ENCODE measurements at regions not wholly inside any gene's neighbourhood (a gene's known extent, or its start where the extent isn't known, plus 50 kb on each side); places are given as distances from the start of the nearest gene placed in this dataset.

DNA sequence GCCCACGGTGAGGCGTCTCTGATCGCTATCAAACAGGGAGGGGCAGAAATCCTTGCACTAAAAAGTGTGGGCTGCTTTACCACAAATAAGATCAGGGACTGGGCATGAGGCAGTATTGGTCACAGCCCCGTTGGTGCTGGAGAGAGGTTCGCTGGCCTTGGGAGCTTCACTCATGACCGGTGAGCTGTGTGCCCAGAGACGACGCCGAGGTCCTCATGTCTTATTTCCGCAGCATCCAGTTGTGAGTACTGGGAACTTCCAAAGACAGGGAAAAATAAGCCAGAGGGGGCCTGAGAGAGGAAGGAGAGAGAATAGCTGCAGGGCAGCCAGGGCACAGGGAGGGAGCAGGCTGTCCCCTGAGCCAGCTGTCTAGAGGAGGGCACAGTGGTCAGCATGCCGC lies 154.2 kb upstream of the PRKCQ start:
- TF ChIP-seq, protein P1, sequence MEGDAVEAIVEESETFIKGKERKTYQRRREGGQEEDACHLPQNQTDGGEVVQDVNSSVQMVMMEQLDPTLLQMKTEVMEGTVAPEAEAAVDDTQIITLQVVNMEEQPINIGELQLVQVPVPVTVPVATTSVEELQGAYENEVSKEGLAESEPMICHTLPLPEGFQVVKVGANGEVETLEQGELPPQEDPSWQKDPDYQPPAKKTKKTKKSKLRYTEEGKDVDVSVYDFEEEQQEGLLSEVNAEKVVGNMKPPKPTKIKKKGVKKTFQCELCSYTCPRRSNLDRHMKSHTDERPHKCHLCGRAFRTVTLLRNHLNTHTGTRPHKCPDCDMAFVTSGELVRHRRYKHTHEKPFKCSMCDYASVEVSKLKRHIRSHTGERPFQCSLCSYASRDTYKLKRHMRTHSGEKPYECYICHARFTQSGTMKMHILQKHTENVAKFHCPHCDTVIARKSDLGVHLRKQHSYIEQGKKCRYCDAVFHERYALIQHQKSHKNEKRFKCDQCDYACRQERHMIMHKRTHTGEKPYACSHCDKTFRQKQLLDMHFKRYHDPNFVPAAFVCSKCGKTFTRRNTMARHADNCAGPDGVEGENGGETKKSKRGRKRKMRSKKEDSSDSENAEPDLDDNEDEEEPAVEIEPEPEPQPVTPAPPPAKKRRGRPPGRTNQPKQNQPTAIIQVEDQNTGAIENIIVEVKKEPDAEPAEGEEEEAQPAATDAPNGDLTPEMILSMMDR (IDR thresholded peaks at IDR 0.05; ENCODE audit: borderline replicate concordance, insufficient read depth, low read depth, low read length) = no peak
- no peak overlapping the region for H3K4me3 ChIP-seq (ENCODE audit: low read depth, low read length)

DNA sequence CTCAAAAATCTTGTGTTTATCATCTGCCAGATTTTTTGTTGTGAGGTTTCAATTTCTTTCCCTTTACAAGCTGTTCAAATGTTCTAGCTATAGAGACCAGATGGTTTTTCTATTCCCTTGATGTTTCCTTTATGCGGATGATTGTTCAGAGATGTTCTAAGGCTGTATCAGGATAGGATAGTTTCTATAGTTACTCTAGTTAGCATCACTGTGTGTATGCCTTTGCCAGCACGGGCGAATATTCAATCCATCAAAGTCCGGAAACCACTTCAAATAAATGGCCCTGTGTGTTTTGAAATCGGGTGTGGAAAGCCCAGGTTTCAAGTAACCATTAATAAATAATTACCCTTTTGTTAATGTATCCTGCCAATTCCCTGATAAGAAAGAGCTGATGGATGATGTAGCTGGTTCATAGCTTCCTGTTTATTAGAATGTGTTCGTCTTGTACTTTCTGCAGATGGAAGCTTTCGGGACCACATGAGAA lies 149.8 kb upstream of the PRKCQ start:
- TF ChIP-seq, protein P1 (IDR thresholded peaks at IDR 0.05; ENCODE audit: borderline replicate concordance, insufficient read depth, low read depth, low read length) = no peak
- no peak overlapping the region for H3K4me3 ChIP-seq (ENCODE audit: low read depth, low read length)

DNA sequence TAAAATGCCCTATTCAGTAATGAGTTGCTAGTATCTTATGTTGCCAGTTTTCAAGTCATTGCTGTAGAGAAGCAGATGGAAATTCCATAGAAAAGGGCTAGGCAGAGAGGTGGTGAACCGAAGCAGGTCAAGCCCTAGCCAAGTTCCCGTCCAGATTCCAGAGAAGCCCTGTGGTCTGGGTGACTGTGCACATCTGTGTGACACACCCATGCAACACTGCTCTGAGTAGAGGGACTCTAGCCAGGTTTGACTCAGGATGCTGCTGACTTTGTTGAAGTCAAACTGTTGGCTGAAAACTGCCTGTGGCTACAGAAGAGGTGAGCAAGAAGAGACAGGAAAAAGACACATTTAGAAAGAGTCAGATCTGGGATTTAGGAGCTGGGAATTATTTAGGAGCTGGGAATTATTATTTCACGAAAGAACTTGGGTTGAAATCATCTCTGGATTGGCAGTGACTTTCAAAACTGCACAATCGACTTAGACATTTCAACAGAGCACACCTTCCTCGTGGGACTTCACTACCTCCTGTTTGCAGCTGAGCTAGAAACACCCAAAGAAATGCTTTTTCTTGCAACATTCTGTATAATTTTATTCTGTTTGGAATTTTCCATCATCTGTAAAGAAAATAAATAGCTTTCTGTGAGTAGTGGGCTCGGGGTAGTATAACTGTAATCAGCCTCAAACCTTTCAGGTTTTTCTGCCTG lies 149.1 kb upstream of the PRKCQ start:
- TF ChIP-seq, protein P1 (IDR thresholded peaks at IDR 0.05; ENCODE audit: borderline replicate concordance, insufficient read depth, low read depth, low read length) = no peak
- H3K4me3 ChIP-seq (ENCODE audit: low read depth, low read length) = no peak overlapping the region

DNA sequence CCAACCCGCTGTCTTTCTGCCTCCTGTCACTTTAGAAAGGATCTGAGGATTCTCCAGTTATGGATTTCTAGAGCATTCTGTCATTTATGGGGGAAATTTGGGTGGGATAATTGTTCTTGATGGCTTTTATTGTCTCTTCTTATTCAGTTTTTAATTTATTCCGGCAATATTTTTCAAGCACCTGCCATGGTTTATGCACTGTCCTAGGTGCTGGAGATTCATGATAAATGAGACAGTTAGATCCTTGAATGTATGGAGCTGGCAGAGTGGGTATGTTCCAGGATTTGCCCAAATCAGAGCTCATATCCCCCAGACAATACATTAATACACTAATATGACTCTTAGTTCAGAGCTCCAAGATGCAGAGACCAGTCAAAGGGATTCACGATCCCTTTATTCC lies 146.8 kb upstream of the PRKCQ start:
- H3K4me3 ChIP-seq (ENCODE audit: low read depth, low read length) = no peak overlapping the region
- TF ChIP-seq, protein P1 (IDR thresholded peaks at IDR 0.05; ENCODE audit: borderline replicate concordance, insufficient read depth, low read depth, low read length) = no peak

DNA sequence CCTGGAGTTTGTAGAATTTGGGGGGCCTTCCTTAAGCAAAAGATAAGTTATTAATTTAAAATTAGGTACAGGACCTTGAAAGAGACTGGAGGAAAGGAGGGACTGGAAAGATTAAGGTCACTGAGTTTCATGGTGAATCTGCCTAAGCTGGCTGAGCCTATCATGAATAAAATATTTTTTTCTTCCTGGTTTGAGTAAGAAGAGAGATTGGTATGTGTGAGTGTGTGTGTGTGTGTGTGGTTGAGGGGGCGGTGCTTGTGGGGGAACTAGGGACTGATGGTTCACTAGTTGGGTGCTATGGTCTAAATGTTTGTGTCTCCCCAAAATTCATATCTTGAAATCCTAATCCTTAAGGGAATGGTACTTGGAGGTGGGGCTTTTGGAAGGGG lies 142.5 kb upstream of the PRKCQ start:
- no peak overlapping the region for H3K4me3 ChIP-seq (ENCODE audit: low read depth, low read length)
- TF ChIP-seq, protein P1 (IDR thresholded peaks at IDR 0.05; ENCODE audit: borderline replicate concordance, insufficient read depth, low read depth, low read length) = no peak

DNA sequence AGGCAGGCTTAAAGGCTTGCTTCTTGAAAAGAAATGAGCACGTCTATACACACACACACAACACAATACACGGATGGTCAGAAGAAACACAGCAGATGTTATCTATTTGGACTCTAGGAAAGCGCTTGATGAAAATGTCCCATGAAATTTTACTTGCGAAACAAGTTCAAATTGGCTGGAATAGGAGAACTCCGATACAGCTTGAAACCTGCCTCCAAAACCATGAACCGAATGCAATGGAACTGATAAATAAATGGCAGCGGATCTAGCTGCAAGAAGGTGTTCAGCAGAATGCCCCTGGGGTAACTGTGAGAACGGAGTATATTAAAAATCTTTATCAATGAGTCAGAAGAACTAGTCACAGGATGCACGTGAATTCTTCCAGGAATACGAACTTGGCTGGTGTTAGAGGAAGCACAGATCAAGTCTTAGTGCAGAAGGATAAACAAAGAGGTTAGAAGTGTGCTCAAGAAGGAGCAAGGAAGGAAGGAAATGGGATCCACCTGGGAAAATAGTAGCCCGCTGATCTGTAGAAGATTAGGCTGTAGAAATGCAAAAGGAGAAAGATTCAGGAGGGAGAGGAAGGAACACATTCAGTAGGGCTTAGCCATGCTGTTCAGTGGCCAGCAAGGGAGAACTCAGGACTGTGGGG lies 142.0 kb upstream of the PRKCQ start:
- TF ChIP-seq, protein P1 (IDR thresholded peaks at IDR 0.05; ENCODE audit: borderline replicate concordance, insufficient read depth, low read depth, low read length) = no peak
- H3K4me3 ChIP-seq (ENCODE audit: low read depth, low read length) = no peak overlapping the region

DNA sequence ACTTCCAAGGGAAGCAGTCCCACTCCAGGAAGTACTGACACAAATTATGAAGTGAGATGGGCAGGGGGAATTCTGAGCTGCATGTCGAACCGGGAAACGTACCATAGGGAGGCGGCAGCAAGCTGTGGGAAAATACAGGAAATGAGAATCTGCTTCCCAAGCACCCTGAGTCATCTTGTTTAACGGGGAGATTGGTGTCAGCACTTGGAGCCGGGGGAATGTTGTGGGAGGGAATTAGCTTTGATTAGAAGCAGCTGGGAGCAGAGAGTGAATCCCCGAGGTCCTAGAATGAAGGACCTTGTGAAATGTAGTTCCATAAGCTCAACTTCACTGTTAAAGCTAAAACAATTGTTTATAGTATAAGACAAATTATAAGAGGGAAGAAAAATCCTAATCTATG lies 141.4 kb upstream of the PRKCQ start:
- H3K4me3 ChIP-seq (ENCODE audit: low read depth, low read length) = no peak overlapping the region

More for the DNA sequence above, 141.4 kb upstream of the PRKCQ start:
- TF ChIP-seq, protein P1 (IDR thresholded peaks at IDR 0.05; ENCODE audit: borderline replicate concordance, insufficient read depth, low read depth, low read length) = no peak

All from GM12875 (cell line).